ENCODE measurements at regions not wholly inside any gene's neighbourhood (a gene's known extent, or its start where the extent isn't known, plus 50 kb on each side); places are given as distances from the start of the nearest gene placed in this dataset.

- TF ChIP-seq NR2C1 (IDR thresholded peaks at IDR 0.05) (no peak), JUNB (IDR thresholded peaks at IDR 0.05) (no peak), MTA3 (IDR thresholded peaks at IDR 0.05; ENCODE audit: borderline replicate concordance, low read length) (no peak), POLR2AphosphoS5 (IDR thresholded peaks at IDR 0.05; ENCODE audit: low read length) (no peak)
- Histone ChIP-seq H3K9me3 (replicated peaks; ENCODE audit: control insufficient read depth, insufficient read depth, low read length) (no peaks in the 10 kb centered on the region), H3K27me3 (replicated peaks in 1 of 2; ENCODE audit: control insufficient read depth in 2 of 2, insufficient read depth in 2 of 2, low read length in 1 of 2) (no peaks in the 10 kb centered on the region), H3K36me3 (ENCODE audit: control insufficient read depth in 2 of 2, insufficient read depth in 2 of 2, low read length in 1 of 2) (no peaks in the 10 kb centered on the region), H3K79me2 (ENCODE audit: control insufficient read depth, insufficient read depth, low read length) (no peaks in the 10 kb centered on the region), H3K27ac (ENCODE audit: control insufficient read depth, insufficient read depth) (no peak overlapping the region), H3K4me3 (no peak overlapping the region), H3K9ac (ENCODE audit: control insufficient read depth, insufficient read depth, low read length) (no peak overlapping the region), H3K4me1 (ENCODE audit: control insufficient read depth, insufficient read depth, low read length) (no peaks in the 10 kb centered on the region), H3K4me2 (ENCODE audit: control insufficient read depth, insufficient read depth) (no peak overlapping the region), H2AFZ (ENCODE audit: control insufficient read depth, low read depth, low read length) (no peak overlapping the region), H4K20me1 (ENCODE audit: control insufficient read depth, insufficient read depth) (no peaks in the 10 kb centered on the region)
- in situ Hi-C loops (cut with MboI) (no loop called here), intact Hi-C loops (cut with micrococcal nuclease; ENCODE audit: unreplicated experiment) (no loop called here)
- no TSS peak for BruUV-seq (replicated peaks)
- CTCF ChIA-PET, result no interaction called here
- no peak for FAIRE-seq
- SMC1A ChIA-PET (ENCODE audit: uncharacterized antibody, unreplicated experiment), result no interaction called here
- no peak for ATAC-seq
- WGBS (ENCODE audit: insufficient coverage, insufficient replicate concordance, low lambda C conversion rate, missing lambda C conversion rate), result 0% methylated on average over 4 of the region's 4 CpGs
- RAD21 ChIA-PET (ENCODE audit: unreplicated experiment), result no interaction called here
- POLR2A ChIA-PET, result no interaction called here
- DNase-seq (ENCODE audit: low read depth, low spot score), result no peak
Measured at GRCh38 chr20:17014756-17015366, 212.0 kb upstream of the PCSK2 start.

- no peaks in the 10 kb centered on the region for H3K79me2 ChIP-seq (ENCODE audit: control insufficient read depth, insufficient read depth, low read length)
- 35% methylated on average over 2 of the region's 2 CpGs for WGBS (ENCODE audit: insufficient coverage, insufficient replicate concordance, low lambda C conversion rate, missing lambda C conversion rate)
- H3K4me1 ChIP-seq (ENCODE audit: control insufficient read depth, insufficient read depth, low read length), result no peaks in the 10 kb centered on the region
- TF ChIP-seq RFX5 (IDR thresholded peaks at IDR 0.05; ENCODE audit: low read depth, low read length) (no peak), BRCA1 (IDR thresholded peaks at IDR 0.05; ENCODE audit: low read depth, low read length) (no peak), BCL3 (IDR thresholded peaks at IDR 0.05; ENCODE audit: borderline replicate concordance, insufficient read depth, low read depth, low read length, poor library complexity, severe bottlenecking) (no peak), SP1 (IDR thresholded peaks at IDR 0.05; ENCODE audit: low read depth, low read length) (no peak), PML (IDR thresholded peaks at IDR 0.05; ENCODE audit: low read length) (no peak), ZNF687 (IDR thresholded peaks at IDR 0.05) (no peak), KAT2A (conservative IDR thresholded peaks at IDR 0.05; ENCODE audit: control insufficient read depth, low read depth, low read length) (no peak), NFXL1 (IDR thresholded peaks at IDR 0.05; ENCODE audit: borderline replicate concordance) (no peak)
- in situ Hi-C loops (cut with MboI) (no loop called here), intact Hi-C loops (cut with micrococcal nuclease; ENCODE audit: unreplicated experiment) (no loop called here)
- RAD21 ChIA-PET (ENCODE audit: unreplicated experiment), result no interaction called here
- SMC1A ChIA-PET (ENCODE audit: uncharacterized antibody, unreplicated experiment), result interaction anchor here (1.6 kb wide), 1 partner anchor 13 kb away, joined by 5 read pairs; no protein-coding TSS in a partner anchor
- FAIRE-seq, result no peak
- no peak overlapping the region for H3K4me3 ChIP-seq
- DNase-seq (ENCODE audit: low read depth, low spot score), result no peak
- H3K27me3 ChIP-seq (replicated peaks in 1 of 2; ENCODE audit: control insufficient read depth in 2 of 2, insufficient read depth in 2 of 2, low read length in 1 of 2), result no peaks in the 10 kb centered on the region
- no peak overlapping the region for H3K4me2 ChIP-seq (ENCODE audit: control insufficient read depth, insufficient read depth)
- POLR2A ChIA-PET, result no interaction called here
- no TSS peak for BruUV-seq (replicated peaks)
- no peak overlapping the region for H3K9ac ChIP-seq (ENCODE audit: control insufficient read depth, insufficient read depth, low read length)
- no peak overlapping the region for H3K27ac ChIP-seq (ENCODE audit: control insufficient read depth, insufficient read depth)
- no peak for ATAC-seq
- H3K36me3 ChIP-seq (ENCODE audit: control insufficient read depth in 2 of 2, insufficient read depth in 2 of 2, low read length in 1 of 2), result no peaks in the 10 kb centered on the region
- no peaks in the 10 kb centered on the region for H3K9me3 ChIP-seq (replicated peaks; ENCODE audit: control insufficient read depth, insufficient read depth, low read length)
- no peak overlapping the region for H2AFZ ChIP-seq (ENCODE audit: control insufficient read depth, low read depth, low read length)
- H4K20me1 ChIP-seq (ENCODE audit: control insufficient read depth, insufficient read depth), result no peaks in the 10 kb centered on the region
- CTCF ChIA-PET, result no interaction called here
Measured at GRCh38 chr20:17017232-17017631, 209.6 kb upstream of the PCSK2 start.
